DMS114 treated with DMSO at 0.1 percent for 48 hours (cell line): ENCODE measurements at regions not wholly inside any gene's neighbourhood (a gene's known extent, or its start where the extent isn't known, plus 50 kb on each side); places are given as distances from the start of the nearest gene placed in this dataset.

Experiments
- DNase-seq: peaks from one replicate; lab custom pipeline; 2025; ENCODE audit not compliant: unreplicated experiment; lab: John Stamatoyannopoulos, UW

DNA sequence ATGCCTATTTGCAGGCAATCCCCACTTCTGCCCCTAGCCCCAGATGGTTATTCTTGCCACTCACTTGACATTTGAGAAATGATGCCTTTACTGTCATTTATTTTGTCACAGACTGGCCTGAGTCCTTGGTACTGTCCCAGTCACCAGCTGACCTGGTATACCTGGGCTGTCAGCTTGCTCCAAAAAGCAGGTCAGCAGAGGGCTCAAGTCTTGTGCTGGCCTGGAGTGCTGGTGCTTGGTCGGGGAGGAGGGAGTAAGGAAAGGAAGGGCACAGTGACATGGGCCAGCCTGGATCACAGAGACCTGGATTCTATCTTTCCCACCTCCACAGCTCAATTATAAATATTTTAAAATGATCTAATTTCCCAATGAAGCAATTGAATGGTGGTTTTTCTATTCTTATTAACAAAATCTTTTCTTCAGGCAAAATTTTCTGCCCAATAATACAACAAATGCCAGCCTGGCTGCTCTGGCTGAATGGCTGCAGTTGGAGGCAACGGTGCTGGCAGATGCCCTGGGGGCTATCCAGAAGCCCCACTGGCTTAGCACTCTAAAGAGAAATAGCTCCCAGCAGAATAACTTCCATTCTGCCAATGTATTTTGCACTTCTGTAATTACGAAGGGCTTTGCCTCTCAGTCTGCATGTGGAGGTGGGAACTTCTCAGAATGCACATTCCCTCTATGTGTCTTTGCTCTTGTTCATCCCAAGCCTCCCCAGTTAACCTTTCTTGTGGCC is 160.6 kb downstream of the GADD45G start:
- DNase-seq = no peak

- no peak for DNase-seq
These were observed 162.2 kb downstream of the GADD45G start for GRCh38 chr9:89766991-89767390.

DNA sequence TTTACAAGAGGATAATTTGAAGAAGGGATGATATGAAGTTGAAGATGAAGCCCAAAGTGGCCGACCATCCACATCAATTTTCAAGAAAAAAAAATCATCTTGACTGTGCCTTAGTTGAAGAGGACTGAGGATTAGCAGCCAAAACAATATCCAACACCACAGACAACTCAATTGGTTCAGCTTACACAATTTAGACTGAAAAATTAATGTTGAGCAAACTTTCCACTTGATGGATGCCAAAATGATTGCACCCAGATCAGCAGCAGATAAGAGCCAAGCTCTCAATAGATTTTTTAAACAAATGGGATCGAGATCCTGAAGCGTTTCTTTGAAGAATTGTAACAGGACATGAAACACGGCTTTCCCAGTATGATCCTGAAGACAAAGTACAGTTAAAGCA is 163.2 kb downstream of the GADD45G start:
- DNase-seq = no peak

- DNase-seq = no peak
These were observed 163.8 kb downstream of the GADD45G start for GRCh38 chr9:89768650-89769071.

- DNase-seq = no peak
These were observed 165.8 kb downstream of the GADD45G start for GRCh38 chr9:89770531-89771174.

- no peak for DNase-seq
These were observed 166.4 kb downstream of the GADD45G start for GRCh38 chr9:89771205-89771604.

- no peak for DNase-seq
These were observed 168.4 kb downstream of the GADD45G start for GRCh38 chr9:89773170-89773569.

GRCh38 chr9:89774858-89775370 is 170.1 kb downstream of the GADD45G start:
- DNase-seq = no peak

DNA sequence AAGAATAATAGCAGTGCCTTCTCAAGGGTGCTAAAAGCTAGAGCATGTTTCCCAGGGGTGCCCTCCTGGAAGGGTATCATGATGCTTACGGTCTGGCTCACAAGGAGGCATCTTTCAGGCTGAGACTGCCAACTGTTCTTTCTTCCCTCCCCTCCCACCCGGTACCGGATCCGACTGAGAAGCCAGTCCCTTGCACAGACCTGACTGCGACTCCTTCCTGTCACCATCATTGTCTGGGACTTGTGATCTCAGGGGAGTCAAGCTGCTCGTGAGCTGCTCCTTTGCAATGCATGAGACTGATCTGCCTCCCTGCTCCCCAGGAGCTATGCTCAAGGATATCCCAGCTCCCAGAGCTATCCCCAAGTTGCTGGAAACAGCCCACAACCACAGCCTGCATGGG is 170.8 kb downstream of the GADD45G start:
- no peak for DNase-seq

DNA sequence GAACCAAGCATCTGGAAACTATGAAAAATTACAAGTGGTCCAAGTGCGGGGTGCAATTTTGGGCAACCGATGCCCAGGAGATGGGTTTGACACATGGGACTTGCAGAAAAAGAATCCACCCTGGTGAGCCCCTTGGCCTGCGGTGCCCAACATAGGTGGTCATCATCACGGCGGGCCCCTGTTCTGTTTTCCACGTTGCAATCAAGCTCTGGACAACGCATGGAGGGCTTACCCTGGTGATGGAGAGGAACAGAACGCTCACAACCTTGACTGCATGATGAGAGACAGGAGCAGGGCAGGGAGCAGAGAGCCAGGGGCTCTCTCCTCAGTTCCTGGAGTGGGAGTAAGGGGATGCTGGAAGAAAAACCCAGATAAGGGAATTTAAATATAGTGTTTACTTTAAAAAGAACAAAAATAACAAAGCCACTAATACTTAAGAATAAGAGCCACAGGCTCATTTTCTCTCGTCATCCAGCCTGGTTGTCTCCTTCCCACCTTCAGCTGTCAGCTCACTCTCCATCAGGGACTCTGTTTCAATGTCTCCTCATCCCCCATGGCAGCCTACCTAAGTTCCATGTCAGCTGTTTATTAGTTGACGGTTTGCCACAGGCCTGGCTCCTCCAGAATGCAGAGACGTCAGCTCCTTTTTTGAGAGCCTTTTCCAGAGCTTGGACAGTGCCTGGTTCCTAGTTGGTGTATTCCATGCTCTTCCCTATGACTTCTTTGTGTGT is 172.1 kb downstream of the GADD45G start:
- no peak for DNase-seq

- DNase-seq = no peak
These were observed 172.7 kb downstream of the GADD45G start for GRCh38 chr9:89777544-89777943.

DNA sequence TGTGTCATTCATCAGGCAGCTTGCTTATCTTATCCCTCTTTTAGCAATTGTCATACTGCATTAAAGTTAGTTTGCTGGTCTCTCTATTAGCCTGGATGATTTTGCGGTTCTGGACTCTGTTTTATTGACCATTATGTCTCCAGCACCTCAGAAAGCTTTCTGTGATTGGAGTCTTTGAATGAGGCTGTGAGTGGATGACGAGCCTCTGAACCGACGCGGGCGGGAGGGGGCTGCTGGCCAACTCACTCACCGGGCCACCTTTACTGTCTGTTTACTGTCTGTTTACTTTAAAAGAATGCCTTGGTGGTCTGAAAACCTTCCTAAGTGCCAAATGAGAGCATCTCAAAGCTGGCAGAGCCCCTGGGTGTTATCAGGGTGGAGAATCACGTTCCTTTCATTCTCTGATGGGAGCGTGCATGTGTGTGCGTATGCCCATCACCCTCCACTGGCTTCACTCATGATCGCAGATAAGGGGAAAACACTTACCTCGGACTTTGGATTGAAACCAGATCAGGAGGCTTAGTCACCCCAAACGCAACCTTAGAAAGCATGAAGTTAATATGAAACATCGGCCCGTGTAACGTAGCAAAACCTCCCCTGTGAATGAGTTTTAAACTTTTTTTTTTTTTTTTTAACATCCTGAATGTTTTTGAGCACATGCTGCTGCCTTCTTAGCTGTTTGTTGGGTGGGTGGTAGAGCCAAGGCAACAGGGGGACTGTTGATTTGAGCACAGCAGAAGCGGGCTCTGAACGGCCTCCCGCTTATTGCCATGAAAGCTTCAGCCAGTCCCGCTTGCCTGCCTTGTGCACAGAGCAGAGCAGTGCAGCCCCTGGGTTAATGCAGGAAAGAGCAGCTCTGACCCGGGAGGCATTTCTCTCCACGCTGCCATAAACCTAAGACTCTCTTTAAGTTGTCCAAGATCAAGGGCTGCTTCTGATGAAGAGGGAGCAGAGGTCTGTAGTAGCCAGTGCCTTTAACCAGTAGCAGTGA is 173.6 kb downstream of the GADD45G start:
- no peak for DNase-seq

- no peak for DNase-seq
These were observed 174.8 kb downstream of the GADD45G start for GRCh38 chr9:89779405-89780203.

DNA sequence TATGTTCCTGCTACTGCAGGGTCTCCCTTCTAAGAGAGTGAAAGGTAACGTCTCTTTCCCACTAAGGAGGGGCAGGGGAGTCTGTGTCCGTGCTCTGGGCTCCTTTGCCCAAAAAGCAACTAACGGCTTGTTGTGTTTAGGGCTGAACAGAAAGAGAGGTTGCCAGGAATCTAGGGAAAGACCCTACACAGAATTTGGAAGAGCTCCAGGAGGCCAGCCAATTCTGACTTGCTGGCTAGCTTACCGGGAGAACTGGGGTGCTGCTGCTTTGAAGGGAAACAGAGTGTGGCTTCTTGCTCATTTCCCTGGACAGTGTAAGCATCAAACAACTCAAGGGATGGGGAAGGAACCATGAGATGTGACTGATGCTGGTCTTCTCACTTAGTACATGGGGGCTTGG is 176.1 kb downstream of the GADD45G start:
- DNase-seq = no peak

GRCh38 chr9:89781838-89782540 is 177.2 kb downstream of the GADD45G start:
- no peak for DNase-seq

DNA sequence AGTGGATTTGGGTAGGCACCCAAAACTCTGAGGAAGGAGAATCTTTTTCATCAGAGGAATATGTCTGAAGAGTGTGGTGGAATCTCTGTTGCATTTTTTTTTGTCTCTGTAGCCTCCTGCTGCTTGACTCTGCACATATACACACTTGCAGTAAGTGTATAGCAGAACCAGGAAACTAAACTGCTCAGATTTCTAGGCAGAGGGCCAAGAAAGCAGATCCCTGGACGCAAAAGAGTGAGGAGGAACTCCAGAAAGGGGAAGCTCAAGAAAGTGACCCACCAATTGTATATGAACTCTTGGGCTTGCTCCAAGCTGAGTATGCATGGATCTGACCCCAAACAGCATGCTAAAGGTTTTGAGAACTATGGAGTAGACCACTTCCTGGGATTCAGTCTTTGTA is 181.8 kb downstream of the GADD45G start:
- no peak for DNase-seq

DNA sequence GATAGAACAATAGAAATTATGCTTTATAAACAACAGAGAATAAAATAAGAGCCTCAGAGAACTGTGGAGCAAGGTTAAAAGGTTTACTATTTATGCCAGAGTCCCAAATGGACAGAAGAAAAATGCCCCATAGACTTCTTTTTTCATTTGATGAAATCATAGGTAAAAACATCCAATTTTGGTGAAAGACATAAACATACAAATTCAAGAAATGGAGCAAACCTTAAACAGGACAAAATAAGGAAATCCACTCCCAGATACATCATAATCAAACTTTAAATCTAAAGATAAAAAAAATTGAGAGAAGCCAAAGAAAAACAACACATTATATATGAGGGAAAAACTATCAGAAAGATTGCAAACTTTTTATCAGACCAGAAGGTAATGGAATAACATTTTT is 182.8 kb downstream of the GADD45G start:
- no peak for DNase-seq

GRCh38 chr9:89788434-89788833 is 183.6 kb downstream of the GADD45G start:
- no peak for DNase-seq

GRCh38 chr9:89789922-89790510 is 185.2 kb downstream of the GADD45G start:
- no peak for DNase-seq
